ENCODE measurements at regions not wholly inside any gene's neighbourhood (a gene's known extent, or its start where the extent isn't known, plus 50 kb on each side); places are given as distances from the start of the nearest gene placed in this dataset.

DNA sequence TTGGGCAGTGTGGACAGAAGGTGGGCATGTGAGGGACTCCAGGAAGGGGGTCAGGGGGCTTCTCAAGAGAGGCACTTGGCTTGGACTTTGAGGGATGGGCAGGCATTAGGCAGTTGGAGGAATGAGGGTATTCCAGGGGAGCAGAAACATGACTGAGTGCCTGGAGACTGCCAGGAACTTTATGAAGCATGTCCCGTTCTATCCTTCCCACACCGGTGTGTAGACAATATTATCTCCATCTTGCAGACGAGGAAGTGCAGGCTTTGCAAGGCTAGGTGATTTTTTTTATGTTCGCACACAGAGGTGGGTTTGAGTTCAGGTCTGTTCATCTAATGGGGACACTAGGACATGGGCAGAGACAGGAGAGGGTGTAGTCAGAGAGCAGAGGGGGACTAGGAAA lies 162.7 kb downstream of the RPS24 start:
- no peak overlapping the region for H3K4me3 Mint-ChIP-seq (ENCODE audit: unreplicated experiment)
- DNase-seq = no peak
- no peak overlapping the region for H3K27ac Mint-ChIP-seq (ENCODE audit: unreplicated experiment)
- no peaks in the 10 kb centered on the region for H3K4me1 Mint-ChIP-seq (ENCODE audit: low read depth, unreplicated experiment)
- H3K27me3 Mint-ChIP-seq (ENCODE audit: unreplicated experiment) = no peaks in the 10 kb centered on the region
- no peaks in the 10 kb centered on the region for H3K9me3 Mint-ChIP-seq (ENCODE audit: unreplicated experiment)
- H3K36me3 Mint-ChIP-seq (ENCODE audit: unreplicated experiment) = no peaks in the 10 kb centered on the region
- TF ChIP-seq, protein P1, sequence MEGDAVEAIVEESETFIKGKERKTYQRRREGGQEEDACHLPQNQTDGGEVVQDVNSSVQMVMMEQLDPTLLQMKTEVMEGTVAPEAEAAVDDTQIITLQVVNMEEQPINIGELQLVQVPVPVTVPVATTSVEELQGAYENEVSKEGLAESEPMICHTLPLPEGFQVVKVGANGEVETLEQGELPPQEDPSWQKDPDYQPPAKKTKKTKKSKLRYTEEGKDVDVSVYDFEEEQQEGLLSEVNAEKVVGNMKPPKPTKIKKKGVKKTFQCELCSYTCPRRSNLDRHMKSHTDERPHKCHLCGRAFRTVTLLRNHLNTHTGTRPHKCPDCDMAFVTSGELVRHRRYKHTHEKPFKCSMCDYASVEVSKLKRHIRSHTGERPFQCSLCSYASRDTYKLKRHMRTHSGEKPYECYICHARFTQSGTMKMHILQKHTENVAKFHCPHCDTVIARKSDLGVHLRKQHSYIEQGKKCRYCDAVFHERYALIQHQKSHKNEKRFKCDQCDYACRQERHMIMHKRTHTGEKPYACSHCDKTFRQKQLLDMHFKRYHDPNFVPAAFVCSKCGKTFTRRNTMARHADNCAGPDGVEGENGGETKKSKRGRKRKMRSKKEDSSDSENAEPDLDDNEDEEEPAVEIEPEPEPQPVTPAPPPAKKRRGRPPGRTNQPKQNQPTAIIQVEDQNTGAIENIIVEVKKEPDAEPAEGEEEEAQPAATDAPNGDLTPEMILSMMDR (IDR thresholded peaks at IDR 0.05; ENCODE audit: partially characterized antibody, unreplicated experiment) = no peak

DNA sequence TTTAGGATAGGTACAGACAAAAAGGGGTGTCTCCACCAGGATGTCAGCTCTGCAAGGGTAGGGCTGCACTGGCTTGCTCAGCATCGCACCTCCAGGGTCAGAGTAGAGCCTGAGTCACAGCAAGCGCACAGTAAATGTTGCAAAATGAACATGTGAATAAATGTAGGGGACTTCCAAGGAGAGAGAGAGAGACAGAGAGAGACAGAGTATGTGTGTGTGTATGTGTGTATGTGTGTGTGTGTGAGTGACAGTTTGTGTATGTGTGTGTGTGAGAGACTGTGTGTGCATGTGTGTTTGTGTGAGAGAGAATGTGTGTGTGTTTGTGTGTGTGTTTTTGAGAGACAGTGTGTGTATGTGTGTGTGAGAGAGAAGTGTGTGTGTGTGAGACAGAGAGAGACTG lies 163.3 kb downstream of the RPS24 start:
- no peak for DNase-seq
- TF ChIP-seq, protein P1 (IDR thresholded peaks at IDR 0.05; ENCODE audit: partially characterized antibody, unreplicated experiment) = no peak
- no peak overlapping the region for H3K27ac Mint-ChIP-seq (ENCODE audit: unreplicated experiment)
- no peaks in the 10 kb centered on the region for H3K36me3 Mint-ChIP-seq (ENCODE audit: unreplicated experiment)
- peaks cover 2% of the 10 kb centered on the region for H3K9me3 Mint-ChIP-seq (ENCODE audit: unreplicated experiment)
- H3K4me3 Mint-ChIP-seq (ENCODE audit: unreplicated experiment) = no peak overlapping the region
- H3K27me3 Mint-ChIP-seq (ENCODE audit: unreplicated experiment) = peaks cover 2% of the 10 kb centered on the region
- no peaks in the 10 kb centered on the region for H3K4me1 Mint-ChIP-seq (ENCODE audit: low read depth, unreplicated experiment)

DNA sequence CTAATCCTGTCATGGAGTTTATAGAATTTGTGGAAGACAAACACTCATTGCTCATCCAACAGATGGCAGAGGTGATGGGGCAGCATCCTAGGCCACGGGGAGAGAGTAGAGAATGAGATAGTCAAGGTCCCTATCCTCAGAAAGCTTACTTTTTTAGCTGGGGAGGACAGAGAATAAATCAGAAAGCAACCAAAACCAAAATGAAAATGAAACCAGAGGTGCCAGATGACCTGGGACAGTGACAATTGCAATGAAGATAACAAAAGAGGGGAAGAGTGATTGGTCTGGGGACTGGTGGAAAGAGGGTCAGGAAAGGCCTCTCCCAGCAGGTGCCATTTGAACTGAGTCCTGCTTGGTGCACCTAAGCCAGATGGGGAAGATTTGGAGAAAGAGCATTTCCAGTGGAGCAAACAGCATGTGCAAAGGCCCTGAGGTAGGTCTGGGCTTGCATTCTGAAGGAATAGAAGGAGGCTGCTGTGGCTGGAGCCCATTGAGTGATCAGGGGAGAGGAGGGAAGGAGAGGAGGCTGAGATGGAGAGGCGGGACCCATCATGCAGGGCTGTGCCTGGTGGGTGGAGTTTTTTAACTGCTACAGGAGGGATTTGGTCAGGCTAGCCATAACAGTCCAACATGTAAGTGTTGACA lies 164.1 kb downstream of the RPS24 start:
- TF ChIP-seq, protein P1 (IDR thresholded peaks at IDR 0.05; ENCODE audit: partially characterized antibody, unreplicated experiment) = no peak
- H3K27me3 Mint-ChIP-seq (ENCODE audit: unreplicated experiment) = peaks cover 3% of the 10 kb centered on the region

DNA sequence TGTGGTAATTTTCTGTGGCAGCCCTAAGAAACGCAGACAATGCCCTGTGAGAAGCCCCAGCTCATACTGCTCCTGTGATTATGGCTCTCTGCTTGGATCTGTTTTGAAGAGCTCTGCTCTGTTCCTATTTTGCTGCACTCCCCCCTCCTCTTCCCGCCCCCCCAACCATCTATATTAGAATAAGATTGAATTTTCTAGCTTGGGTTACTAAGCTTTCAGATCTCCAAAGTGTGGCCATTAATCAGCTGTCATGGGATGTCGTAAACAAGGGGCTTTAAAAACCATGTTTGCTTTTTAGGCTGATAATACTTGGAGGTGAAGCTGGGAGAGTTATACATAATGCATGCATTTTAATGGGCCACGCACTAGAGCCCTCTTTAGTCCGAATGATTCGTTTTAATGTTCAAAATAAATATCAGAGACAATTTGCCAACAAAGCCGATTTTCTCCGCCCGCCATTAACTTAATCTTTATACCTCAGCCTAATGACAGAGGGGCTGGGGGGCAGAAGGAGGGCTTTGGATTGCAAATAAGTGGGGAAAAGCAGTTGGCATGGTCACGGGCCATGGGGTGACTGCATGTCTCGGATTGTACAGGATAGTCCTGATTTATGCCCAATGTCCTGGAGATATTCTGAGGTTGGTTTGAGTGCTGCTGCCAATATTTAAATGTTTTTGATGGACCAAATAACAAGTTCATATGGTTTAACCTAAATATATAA lies 165.5 kb downstream of the RPS24 start:
- Mint-ChIP-seq H3K4me3 (ENCODE audit: unreplicated experiment) (no peak overlapping the region), H3K36me3 (ENCODE audit: unreplicated experiment) (no peaks in the 10 kb centered on the region), H3K4me1 (ENCODE audit: low read depth, unreplicated experiment) (no peaks in the 10 kb centered on the region), H3K27me3 (ENCODE audit: unreplicated experiment) (peaks cover 4% of the 10 kb centered on the region), H3K27ac (ENCODE audit: unreplicated experiment) (no peak overlapping the region), H3K9me3 (ENCODE audit: unreplicated experiment) (peaks cover 5% of the 10 kb centered on the region)
- TF ChIP-seq, protein P1 (IDR thresholded peaks at IDR 0.05; ENCODE audit: partially characterized antibody, unreplicated experiment) = no peak
- no peak for DNase-seq

More for the DNA sequence above, 164.1 kb downstream of the RPS24 start:
- H3K27ac Mint-ChIP-seq (ENCODE audit: unreplicated experiment) = no peak overlapping the region
- H3K4me1 Mint-ChIP-seq (ENCODE audit: low read depth, unreplicated experiment) = no peaks in the 10 kb centered on the region
- H3K36me3 Mint-ChIP-seq (ENCODE audit: unreplicated experiment) = no peaks in the 10 kb centered on the region
- DNase-seq = no peak
- no peak overlapping the region for H3K4me3 Mint-ChIP-seq (ENCODE audit: unreplicated experiment)
- peaks cover 2% of the 10 kb centered on the region for H3K9me3 Mint-ChIP-seq (ENCODE audit: unreplicated experiment)

DNA sequence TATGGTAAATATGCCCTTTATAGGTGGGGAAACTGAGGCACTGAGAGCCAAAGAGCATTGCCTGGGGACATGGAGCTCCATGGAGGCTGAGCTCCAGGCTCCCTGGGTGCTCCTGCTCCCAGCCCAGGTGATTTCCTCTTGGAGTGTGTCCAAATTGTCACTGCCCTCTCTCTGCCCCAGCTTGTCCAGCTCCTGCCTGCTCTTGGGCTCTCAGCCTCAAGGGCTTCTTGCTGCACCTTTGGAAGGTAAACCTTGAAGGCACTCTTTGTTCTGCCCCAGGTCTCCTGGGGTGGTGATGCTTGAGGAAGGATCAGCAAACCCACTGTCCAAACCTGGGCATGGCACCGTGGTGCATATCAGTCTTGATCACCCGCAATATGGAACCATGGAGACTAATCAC lies 166.1 kb downstream of the RPS24 start:
- Mint-ChIP-seq H3K27me3 (ENCODE audit: unreplicated experiment) (peaks cover 4% of the 10 kb centered on the region), H3K27ac (ENCODE audit: unreplicated experiment) (no peak overlapping the region), H3K36me3 (ENCODE audit: unreplicated experiment) (no peaks in the 10 kb centered on the region), H3K4me3 (ENCODE audit: unreplicated experiment) (no peak overlapping the region), H3K9me3 (ENCODE audit: unreplicated experiment) (peaks cover 5% of the 10 kb centered on the region), H3K4me1 (ENCODE audit: low read depth, unreplicated experiment) (no peaks in the 10 kb centered on the region)
- no peak for DNase-seq
- TF ChIP-seq, protein P1 (IDR thresholded peaks at IDR 0.05; ENCODE audit: partially characterized antibody, unreplicated experiment) = no peak
